HepG2 (cell line): ENCODE measurements at regions not wholly inside any gene's neighbourhood (a gene's known extent, or its start where the extent isn't known, plus 50 kb on each side); places are given as distances from the start of the nearest gene placed in this dataset.

ENCODE experiments used
- ATAC-seq: fragments of 200-7000 bp; cut with Tn5 transposase; 3 replicates; pipeline ENCODE4 v1.9.1; 2020; ENCODE audit warnings: mild to moderate bottlenecking, moderate library complexity
- BruUV-seq: library from RNA; stranded (reverse); fragments of 400-500 nt; replicated peaks from 2 replicates; lab custom pipeline; 2021; lab: Mats Ljungman, UMichigan
- CTCF ChIA-PET: fragments of 300-600 bp; formaldehyde crosslinking; extraction: SDS; loops from one replicate; lab custom pipeline; 2021; ENCODE audit warnings: low total read pairs, inconsistent platforms, low intra/inter-chr PET ratio; lab: Yijun Ruan, JAX
- POLR2A ChIA-PET: fragments of 350-600 bp; sonication (Branson Sonifier 250); formaldehyde crosslinking; loops from one replicate; lab custom pipeline; 2020; ENCODE audit warnings: antibody characterized with exemption, inconsistent platforms; lab: Yijun Ruan, JAX
- DNase-seq: peaks from one replicate; pipeline ENCODE4 v3.0.0-alpha.2; 2015; ENCODE audit warnings: low spot score
- FAIRE-seq: peaks from 3 replicates; lab custom pipeline; 2011; peaks lifted over from hg19 to GRCh38; lab: Jason Lieb, UNC
- H2AFZ ChIP-seq: one replicate; pipeline ENCODE4 v1.6.1; 2011; ENCODE audit warnings: low read length, inconsistent platforms
- H3K27ac ChIP-seq: fragments of 300-600 bp; 3 replicates; pipeline ENCODE4 v1.8.0; 2011; ENCODE audit warnings: mixed run types, mild to moderate bottlenecking, mixed read lengths, low read length, inconsistent platforms; ENCODE audit not compliant: insufficient read depth; ENCODE audit errors: extremely low read length
- H3K27me3 ChIP-seq, 2 experiments: fragments of 200-600 bp in 1 of 2; 2 replicates in 1 of 2; 3 replicates in 1 of 2; pipeline versions ENCODE4 v1.6.0 to v1.8.0; 2011; ENCODE audit warnings: low read length in 2 of 2, mild to moderate bottlenecking in 2 of 2, moderate library complexity in 2 of 2, inconsistent platforms in 1 of 2; ENCODE audit not compliant: insufficient read depth in 2 of 2, control insufficient read depth in 1 of 2
- H3K36me3 ChIP-seq, 2 experiments: fragments of 200-600 bp in 1 of 2; replicated peaks in 1 of 2; 2 replicates in 1 of 2; 3 replicates in 1 of 2; pipeline versions ENCODE4 v1.5.1 to v1.8.0; 2011; ENCODE audit warnings: low read length in 2 of 2, inconsistent platforms in 1 of 2; ENCODE audit not compliant: insufficient read depth in 2 of 2, control insufficient read depth in 1 of 2
- H3K4me1 ChIP-seq: 2 replicates; pipeline ENCODE4 v1.5.1; 2012; ENCODE audit warnings: low read length, inconsistent platforms; ENCODE audit not compliant: insufficient read depth
- H3K4me2 ChIP-seq: 2 replicates; pipeline ENCODE4 v1.6.0; 2011; ENCODE audit warnings: low read depth, low read length, inconsistent platforms
- H3K4me3 ChIP-seq, 3 experiments: fragments of 200-600 bp in 1 of 3; sonication (generic), shearing (Covaris generic) in 1 of 3; replicated peaks in 1 of 3; 2 replicates each; pipeline ENCODE4 v1.5.1; 2011 to 2016; ENCODE audit warnings: low read length in 3 of 3, inconsistent platforms in 2 of 3, low read depth in 2 of 3, mild to moderate bottlenecking in 2 of 3, control low read depth in 1 of 3, mixed read lengths in 1 of 3; ENCODE audit not compliant: insufficient read depth in 1 of 3
- H3K79me2 ChIP-seq: one replicate; pipeline ENCODE4 v1.6.1; 2011; ENCODE audit warnings: low read length, inconsistent platforms; ENCODE audit not compliant: insufficient read depth
- H3K9ac ChIP-seq: 2 replicates; pipeline ENCODE4 v1.6.0; 2011; ENCODE audit warnings: mild to moderate bottlenecking, low read depth, low read length, inconsistent platforms; ENCODE audit not compliant: insufficient read depth
- H3K9me3 ChIP-seq: 2 replicates; pipeline ENCODE4 v1.5.1; 2012; ENCODE audit warnings: mild to moderate bottlenecking, low read length
- H4K20me1 ChIP-seq: 2 replicates; pipeline ENCODE4 v1.6.0; 2011; ENCODE audit warnings: inconsistent platforms, mild to moderate bottlenecking, low read length, moderate library complexity; ENCODE audit not compliant: insufficient read depth
- CBX1 ChIP-seq: IDR thresholded peaks from one replicate; pipeline ENCODE4 v1.6.1; 2016; ENCODE audit warnings: antibody characterized with exemption, low read depth
- IKZF1 ChIP-seq: fragments of 450-650 bp; IDR thresholded peaks from 2 replicates; pipeline ENCODE4 v1.7.1; 2016
- IRF9 ChIP-seq: sonication (generic); formaldehyde crosslinking; IDR thresholded peaks from 2 replicates; pipeline ENCODE4 v1.8.0; 2022; ENCODE audit warnings: missing genetic modification reagents, mild to moderate bottlenecking, borderline replicate concordance
- NR2F2 ChIP-seq: IDR thresholded peaks from 2 replicates; pipeline ENCODE4 v1.6.1; 2012; ENCODE audit warnings: low read depth, inconsistent platforms, borderline replicate concordance
- U2AF1 ChIP-seq: fragments of 200-400 bp; formaldehyde crosslinking; optimal IDR thresholded peaks from 2 replicates; pipeline ENCODE3; 2017; ENCODE audit warnings: mild to moderate bottlenecking, low read depth, low read length
- WGBS: methylation state at CpG from one replicate; pipeline ENCODE4 v1.1.6; 2017; ENCODE audit warnings: low lambda C conversion rate; 5-methylcytosine and 5-hydroxymethylcytosine counted together
- in situ Hi-C: cut with HindIII; loops from 2 replicates; pipeline ENCODE4 v1.10.0; 2017; ENCODE audit warnings: low pct_unique_long_range_greater_than_20kb; ENCODE audit not compliant: extremely low pct_ligation_motif_present
- intact Hi-C: fragments of 100-400 bp; cut with micrococcal nuclease; formaldehyde crosslinking; loops from one replicate; pipeline ENCODE4 v1.10.0; 2022; ENCODE audit not compliant: unreplicated experiment

GRCh38 chr18:43195421-43195820 lies 79.9 kb upstream of the RIT2 start:
- H3K4me2 ChIP-seq: no peak overlapping the region
- POLR2A ChIA-PET: no interaction called here
- 0% methylated on average over 1 of the region's 1 CpG for WGBS
- no peaks in the 10 kb centered on the region for H4K20me1 ChIP-seq
- H3K27me3 ChIP-seq: no peaks in the 10 kb centered on the region; a peak in 1 of 5 replicates
- DNase-seq: no peak
- H3K9me3 ChIP-seq: no peaks in the 10 kb centered on the region
- TF ChIP-seq NR2F2 (no peak), CBX1 (no peak)
- TF ChIP-seq, all 625 proteins: peak for 0
- H2AFZ ChIP-seq: no peak overlapping the region
- no peaks in the 10 kb centered on the region for H3K36me3 ChIP-seq
- FAIRE-seq: no peak
- BruUV-seq: no TSS peak
- no peak for ATAC-seq
- CTCF ChIA-PET: no interaction called here
- intact Hi-C loops (no loop called here), in situ Hi-C loops (no loop called here)
- H3K4me1 ChIP-seq: no peaks in the 10 kb centered on the region
- no peaks in the 10 kb centered on the region for H3K79me2 ChIP-seq
- H3K9ac ChIP-seq: no peak overlapping the region
- no peak overlapping the region for H3K4me3 ChIP-seq
- H3K27ac ChIP-seq: no peak overlapping the region

- FAIRE-seq (no peak), ATAC-seq (no peak)
- no peaks in the 10 kb centered on the region for H4K20me1 ChIP-seq
- no peaks in the 10 kb centered on the region for H3K79me2 ChIP-seq
- H3K4me2 ChIP-seq: no peak overlapping the region
- TF ChIP-seq IKZF1: no peak
- no peak for TF ChIP-seq IRF9 (CRISPR knock-in tag)
- TF ChIP-seq U2AF1: no peak
- TF ChIP-seq, all 625 proteins: peak for 0
- Histone ChIP-seq H3K9me3 (no peaks in the 10 kb centered on the region), H3K9ac (no peak overlapping the region), H3K27me3 (no peaks in the 10 kb centered on the region; a peak in 1 of 5 replicates), H3K4me1 (no peaks in the 10 kb centered on the region), H3K36me3 (no peaks in the 10 kb centered on the region), H2AFZ (no peak overlapping the region), H3K4me3 (no peak overlapping the region), H3K27ac (no peak overlapping the region)
- no peak for DNase-seq
- CTCF ChIA-PET: no interaction called here
- intact Hi-C loops (no loop called here), in situ Hi-C loops (no loop called here)
- 37% methylated on average over 2 of the region's 2 CpGs for WGBS
- POLR2A ChIA-PET: no interaction called here
- no TSS peak for BruUV-seq
These were observed 77.9 kb upstream of the RIT2 start for GRCh38 chr18:43193336-43193735.
